ENCODE measurements at regions not wholly inside any gene's neighbourhood (a gene's known extent, or its start where the extent isn't known, plus 50 kb on each side); places are given as distances from the start of the nearest gene placed in this dataset.

- no peak for TF ChIP-seq CTCF (conservative IDR thresholded peaks at IDR 0.05; ENCODE audit: low read depth, low read length)
- DNase-seq (ENCODE audit: low read depth), result no peak
- H3K4me3 ChIP-seq (ENCODE audit: low read depth, low read length), result no peak overlapping the region
These were observed 473.4 kb upstream of the GNPDA2 start for GRCh38 chr4:45199736-45200135.

DNA sequence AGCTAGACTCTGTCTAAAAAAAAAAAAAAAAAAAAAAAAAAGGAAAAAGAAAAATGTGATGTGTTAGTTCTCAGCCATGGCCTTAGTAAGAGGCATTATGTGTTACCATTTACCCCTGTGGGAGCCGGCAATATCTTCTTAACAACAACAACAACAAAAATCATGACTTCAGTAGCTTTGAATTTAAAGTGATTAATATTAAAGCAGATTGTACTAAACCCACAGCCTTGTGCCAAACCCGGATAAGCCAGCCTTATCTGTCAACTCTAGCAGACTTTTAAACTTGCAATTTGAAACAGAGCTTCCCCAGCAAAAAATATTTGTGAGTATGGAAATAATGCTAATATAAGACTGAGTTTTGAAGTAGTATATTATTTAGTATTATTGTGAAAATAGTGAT is 462.1 kb upstream of the GNPDA2 start:
- no peak for DNase-seq (ENCODE audit: low read depth)
- TF ChIP-seq CTCF (conservative IDR thresholded peaks at IDR 0.05; ENCODE audit: low read depth, low read length), result no peak
- H3K4me3 ChIP-seq (ENCODE audit: low read depth, low read length), result no peak overlapping the region

DNA sequence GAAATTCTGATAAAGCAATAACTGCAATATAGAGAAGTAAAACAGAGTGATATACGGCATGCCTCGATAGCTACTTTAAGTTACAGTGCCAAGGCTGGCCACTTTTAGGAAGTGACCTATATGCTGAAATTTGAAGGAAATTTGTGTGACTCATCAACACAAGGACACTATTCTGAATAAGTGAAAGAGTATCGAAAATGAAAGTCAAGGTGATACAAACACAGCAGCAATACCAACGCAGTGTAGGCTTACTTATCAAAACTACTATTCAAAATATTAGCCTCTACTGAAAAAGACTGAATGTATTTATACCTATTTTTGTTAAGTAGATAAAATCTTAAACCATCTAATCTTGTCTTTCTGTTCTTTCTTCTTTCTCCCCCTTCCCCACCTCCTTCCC is 459.9 kb upstream of the GNPDA2 start:
- H3K4me3 ChIP-seq (ENCODE audit: low read depth, low read length), result no peak overlapping the region
- TF ChIP-seq CTCF (conservative IDR thresholded peaks at IDR 0.05; ENCODE audit: low read depth, low read length), result no peak
- DNase-seq (ENCODE audit: low read depth), result no peak

DNA sequence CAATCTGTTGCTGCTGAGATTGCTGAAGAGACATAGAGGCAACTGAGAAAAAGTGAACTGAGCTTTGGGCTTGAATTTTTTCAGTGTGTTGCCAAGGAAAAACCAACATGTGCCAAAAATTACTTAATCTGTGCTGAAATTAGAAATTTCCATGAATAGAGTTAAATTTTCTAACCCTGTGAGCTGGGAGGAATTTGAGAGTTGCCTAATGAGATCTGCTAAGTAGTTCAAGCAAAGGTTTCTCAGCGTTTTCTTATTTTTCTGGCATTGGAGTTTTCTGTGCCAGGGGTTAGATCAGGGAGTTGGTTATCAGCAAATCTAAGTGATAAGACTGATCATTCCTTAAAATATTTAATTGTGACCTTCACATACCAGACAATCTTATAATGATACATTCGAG is 457.5 kb upstream of the GNPDA2 start:
- H3K4me3 ChIP-seq (ENCODE audit: low read depth, low read length), result no peak overlapping the region
- TF ChIP-seq CTCF (conservative IDR thresholded peaks at IDR 0.05; ENCODE audit: low read depth, low read length), result no peak
- no peak for DNase-seq (ENCODE audit: low read depth)

- H3K4me3 ChIP-seq (ENCODE audit: low read depth, low read length), result no peak overlapping the region
- no peak for TF ChIP-seq CTCF (conservative IDR thresholded peaks at IDR 0.05; ENCODE audit: low read depth, low read length)
- DNase-seq (ENCODE audit: low read depth), result no peak
These were observed 446.3 kb upstream of the GNPDA2 start for GRCh38 chr4:45172636-45173035.

DNA sequence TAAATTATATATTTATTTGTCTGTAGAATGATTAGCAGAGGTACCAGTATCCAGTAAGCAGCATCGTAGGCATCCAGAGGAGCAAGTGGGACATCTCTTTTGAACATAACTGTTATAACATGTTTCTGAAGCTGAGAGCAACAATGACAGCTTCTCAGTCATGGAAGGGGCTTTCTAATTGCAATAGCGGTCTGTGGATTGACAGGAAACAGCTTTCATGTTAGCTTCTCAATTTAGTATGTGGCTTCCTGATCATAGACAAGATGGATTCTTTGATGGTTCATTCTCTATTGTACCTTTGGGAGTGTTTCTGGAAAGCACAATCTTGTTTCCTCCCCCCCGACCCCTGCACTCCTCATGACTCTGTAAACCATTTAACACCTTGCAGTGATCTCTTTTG is 434.6 kb upstream of the GNPDA2 start:
- H3K4me3 ChIP-seq (ENCODE audit: low read depth, low read length), result no peak overlapping the region
- no peak for TF ChIP-seq CTCF (conservative IDR thresholded peaks at IDR 0.05; ENCODE audit: low read depth, low read length)
- no peak for DNase-seq (ENCODE audit: low read depth)

DNA sequence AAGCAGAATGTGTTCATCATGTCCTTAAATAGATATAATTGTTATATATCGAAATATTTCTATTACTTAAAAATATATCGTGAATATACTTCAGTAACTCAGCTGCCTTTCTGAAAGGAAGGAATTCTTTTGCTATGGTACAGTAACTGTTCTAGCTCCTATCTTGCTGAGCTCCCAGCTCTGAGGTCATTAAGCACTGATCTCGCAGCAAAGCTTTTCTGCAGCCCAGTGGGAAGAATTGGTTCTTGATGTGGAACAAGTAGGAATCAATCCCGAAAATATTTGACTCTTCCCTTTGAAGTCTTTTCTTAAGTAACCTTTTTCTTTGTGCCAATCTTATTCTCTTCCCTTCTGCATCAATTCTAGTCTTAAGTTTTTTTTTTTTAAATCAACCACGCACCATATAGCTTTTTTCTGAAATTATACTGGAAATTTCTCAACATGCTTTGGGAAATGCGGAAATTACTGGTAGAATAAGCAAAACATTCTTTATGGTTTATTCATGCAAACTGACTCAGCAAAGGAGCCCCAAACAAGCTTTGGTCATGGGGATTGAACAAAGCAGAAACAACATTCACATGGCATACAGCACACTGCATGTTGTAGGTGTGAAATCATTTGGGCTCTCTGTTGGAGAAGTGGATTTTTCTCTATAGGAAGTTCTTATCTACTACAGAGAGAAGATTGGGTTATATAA is 428.9 kb upstream of the GNPDA2 start:
- no peak overlapping the region for H3K4me3 ChIP-seq (ENCODE audit: low read depth, low read length)
- no peak for TF ChIP-seq CTCF (conservative IDR thresholded peaks at IDR 0.05; ENCODE audit: low read depth, low read length)
- no peak for DNase-seq (ENCODE audit: low read depth)

All from epithelial cell of proximal tubule (primary cell).